K562 (cell line): ENCODE measurements at regions not wholly inside any gene's neighbourhood (a gene's known extent, or its start where the extent isn't known, plus 50 kb on each side); places are given as distances from the start of the nearest gene placed in this dataset.

Source experiments
- ATAC-seq: fragments of 200-7000 bp; cut with Tn5 transposase; 3 replicates; pipeline ENCODE4 v1.9.1; 2020; ENCODE audit warnings: moderate library complexity
- BruUV-seq: library from RNA; stranded (reverse); fragments of 400-500 nt; replicated peaks from 2 replicates; lab custom pipeline; 2021; lab: Mats Ljungman, UMichigan
- CTCF ChIA-PET: fragments of 300-600 bp; formaldehyde crosslinking; extraction: SDS; loops from one replicate; lab custom pipeline; 2021; ENCODE audit warnings: low intra/inter-chr PET ratio; lab: Yijun Ruan, JAX
- POLR2A ChIA-PET: fragments of 300-600, 350-650 bp; sonication (Branson Sonifier 250); formaldehyde crosslinking; extraction: SDS; loops from one replicate; lab custom pipeline; 2021; ENCODE audit warnings: antibody characterized with exemption, inconsistent platforms; lab: Yijun Ruan, JAX
- DNase-seq, 4 experiments: peaks; one replicate each; pipeline versions ENCODE4 v3.0.0 to v3.0.0-alpha.2; 2011 to 2018; ENCODE audit warnings: low spot score in 3 of 4, mixed read lengths in 3 of 4; ENCODE audit errors: extremely low read depth in 1 of 4
- FAIRE-seq: peaks from 2 replicates; lab custom pipeline; 2011; peaks lifted over from hg19 to GRCh38; lab: Jason Lieb, UNC
- H2AFZ ChIP-seq: 2 replicates; pipeline ENCODE4 v1.6.0; 2011; ENCODE audit warnings: low read depth, low read length, control low read depth, inconsistent platforms
- H3K27ac ChIP-seq: fragments of 200-600 bp; 3 replicates; pipeline ENCODE4 v1.8.0; 2011; ENCODE audit warnings: low read depth, mild to moderate bottlenecking, control low read depth, inconsistent platforms, low read length, moderate library complexity, mixed read lengths; ENCODE audit errors: extremely low read depth
- H3K27me3 ChIP-seq, 2 experiments: fragments of 300-600 bp in 1 of 2; 2 replicates in 1 of 2; 3 replicates in 1 of 2; pipeline versions ENCODE4 v1.6.0 to v1.8.0; 2011; ENCODE audit warnings: inconsistent platforms in 2 of 2, low read length in 2 of 2, mild to moderate bottlenecking in 1 of 2, mixed read lengths in 1 of 2, moderate library complexity in 1 of 2; ENCODE audit not compliant: control insufficient read depth in 2 of 2, insufficient read depth in 2 of 2
- H3K36me3 ChIP-seq: fragments of 300-600 bp; 3 replicates; pipeline ENCODE4 v1.8.0; 2011; ENCODE audit warnings: mild to moderate bottlenecking, low read length, inconsistent platforms; ENCODE audit not compliant: control insufficient read depth, insufficient read depth
- H3K4me1 ChIP-seq, 2 experiments: fragments of 200-600 bp in 1 of 2; replicated peaks in 1 of 2; 2 replicates in 1 of 2; 3 replicates in 1 of 2; pipeline versions ENCODE4 v1.5.1 to v1.8.0; 2011; ENCODE audit warnings: inconsistent platforms in 2 of 2, low read length in 2 of 2, mild to moderate bottlenecking in 1 of 2, mixed read lengths in 1 of 2, moderate library complexity in 1 of 2; ENCODE audit not compliant: control insufficient read depth in 2 of 2, insufficient read depth in 2 of 2
- H3K4me2 ChIP-seq: 2 replicates; pipeline ENCODE4 v1.6.1; 2011; ENCODE audit warnings: low read length, control low read depth, inconsistent platforms, mixed read lengths; ENCODE audit not compliant: insufficient read depth
- H3K4me3 ChIP-seq: fragments of 200-600 bp; sonication (generic), shearing (Covaris generic); 2 replicates; pipeline ENCODE4 v1.5.1; 2016; ENCODE audit warnings: control low read depth, inconsistent platforms
- H3K79me2 ChIP-seq: fragments of 200-600 bp; 3 replicates; pipeline ENCODE4 v1.8.0; 2011; ENCODE audit warnings: low read length, inconsistent platforms; ENCODE audit not compliant: control insufficient read depth, insufficient read depth
- H3K9ac ChIP-seq, 2 experiments: 2 replicates each; pipeline versions ENCODE4 v1.6.0 to v1.6.1; 2011; ENCODE audit warnings: low read depth in 2 of 2, low read length in 2 of 2, control low read depth in 1 of 2, inconsistent platforms in 1 of 2, mild to moderate bottlenecking in 1 of 2, mixed read lengths in 1 of 2; ENCODE audit not compliant: insufficient read depth in 1 of 2
- H3K9me1 ChIP-seq: one replicate; pipeline ENCODE4 v1.6.0; 2011; ENCODE audit warnings: inconsistent platforms, mild to moderate bottlenecking, low read length, moderate library complexity; ENCODE audit not compliant: control insufficient read depth, insufficient read depth
- H3K9me3 ChIP-seq: replicated peaks from 2 replicates; pipeline ENCODE4 v1.5.1; 2011; ENCODE audit warnings: low read depth, low read length, inconsistent platforms; ENCODE audit not compliant: control insufficient read depth, insufficient read depth
- H4K20me1 ChIP-seq: replicated peaks from 2 replicates; pipeline ENCODE4 v1.6.1; 2011; ENCODE audit warnings: low read length, inconsistent platforms, mixed read lengths; ENCODE audit not compliant: control insufficient read depth, insufficient read depth
- BHLHE40 ChIP-seq: IDR thresholded peaks from 2 replicates; pipeline ENCODE4 v1.6.1; 2011; ENCODE audit warnings: low read length, improper control_type of control experiment
- C11orf30 ChIP-seq: fragments of 450-650 bp; IDR thresholded peaks from 2 replicates; pipeline ENCODE4 v1.6.1; 2016; ENCODE audit warnings: low read depth, mild to moderate bottlenecking
- CBX3 ChIP-seq, 2 experiments: IDR thresholded peaks; 1 replicate in 1 of 2; 2 replicates in 1 of 2; pipeline ENCODE4 v1.6.1; 2012; ENCODE audit warnings: inconsistent platforms in 2 of 2, low read length in 2 of 2, borderline replicate concordance in 1 of 2, control low read depth in 1 of 2
- GTF2F1 ChIP-seq: IDR thresholded peaks from 2 replicates; pipeline ENCODE4 v1.6.1; 2011; ENCODE audit warnings: low read depth, low read length, improper control_type of control experiment
- HMG20A ChIP-seq: fragments of 450-650 bp; formaldehyde crosslinking; conservative IDR thresholded peaks from 2 replicates; pipeline ENCODE4 v1.4.0; 2020; ENCODE audit warnings: mild to moderate bottlenecking, mixed read lengths
- JUND ChIP-seq, 2 experiments: IDR thresholded peaks; 2 replicates in 1 of 2; 3 replicates in 1 of 2; pipeline ENCODE4 v1.6.1; 2011; ENCODE audit warnings: borderline replicate concordance in 2 of 2, low read depth in 2 of 2, low read length in 2 of 2, improper control_type of control experiment in 1 of 2, missing biosample characterization in 1 of 2, missing genetic modification characterization in 1 of 2, missing genetic modification reagents in 1 of 2
- KHSRP ChIP-seq: fragments of 450-650 bp; IDR thresholded peaks from 2 replicates; pipeline ENCODE4 v1.6.1; 2017
- KLF13 ChIP-seq: fragments of 450-650 bp; IDR thresholded peaks from 2 replicates; pipeline ENCODE4 v1.6.1; 2016; ENCODE audit warnings: missing genetic modification characterization, low read depth, mild to moderate bottlenecking, missing compliant biosample characterization, moderate library complexity, borderline replicate concordance
- MAZ ChIP-seq, 2 experiments: fragments of 450-650 bp in 1 of 2; sonication (generic) in 1 of 2; formaldehyde crosslinking; IDR thresholded peaks in 1 of 2; conservative IDR thresholded peaks in 1 of 2; 2 replicates each; pipeline versions ENCODE4 v1.4.0 to v1.5.0; 2020; ENCODE audit warnings: mild to moderate bottlenecking in 1 of 2, missing genetic modification reagents in 1 of 2
- MXD1 ChIP-seq: fragments of 250-450 bp; sonication (Bioruptor Pico); IDR thresholded peaks from 2 replicates; pipeline ENCODE4 v1.8.0; 2021; ENCODE audit warnings: borderline replicate concordance, mild to moderate bottlenecking, moderate library complexity; ENCODE audit not compliant: poor library complexity, severe bottlenecking
- MYC ChIP-seq, 2 experiments: fragments of 250-450 bp in 1 of 2; sonication (Bioruptor Pico) in 1 of 2; IDR thresholded peaks; 2 replicates each; pipeline versions ENCODE4 v1.5.1 to v1.6.1; 2012 to 2021; ENCODE audit warnings: low read depth in 2 of 2, borderline replicate concordance in 1 of 2, improper control_type of control experiment in 1 of 2, low read length in 1 of 2, mild to moderate bottlenecking in 1 of 2, moderate library complexity in 1 of 2
- NCOA4 ChIP-seq: fragments of 450-650 bp; IDR thresholded peaks from 2 replicates; pipeline ENCODE4 v1.6.1; 2018; ENCODE audit warnings: mild to moderate bottlenecking; ENCODE audit not compliant: partially characterized antibody
- NFIC ChIP-seq: fragments of 450-650 bp; IDR thresholded peaks from 2 replicates; pipeline ENCODE4 v1.6.1; 2017; ENCODE audit warnings: mild to moderate bottlenecking, inconsistent platforms
- PHF20 ChIP-seq: fragments of 450-650 bp; IDR thresholded peaks from 2 replicates; pipeline ENCODE4 v1.6.1; 2018; ENCODE audit not compliant: partially characterized antibody
- POLR2H ChIP-seq: IDR thresholded peaks from 2 replicates; pipeline ENCODE4 v1.6.1; 2016; ENCODE audit warnings: missing genetic modification characterization, low read depth, mild to moderate bottlenecking, control low read depth, missing compliant biosample characterization, moderate library complexity
- RCOR1 ChIP-seq, 2 experiments: IDR thresholded peaks; 2 replicates each; pipeline ENCODE4 v1.6.1; 2012; ENCODE audit warnings: low read depth in 2 of 2, low read length in 2 of 2, borderline replicate concordance in 1 of 2, improper control_type of control experiment in 1 of 2
- RUNX1 ChIP-seq: sonication (generic); IDR thresholded peaks from 2 replicates; pipeline ENCODE4 v1.6.1; 2016; ENCODE audit warnings: antibody characterized with exemption, low read depth
- SIX5 ChIP-seq, 2 experiments: IDR thresholded peaks; 2 replicates each; pipeline ENCODE4 v1.6.1; 2011; ENCODE audit warnings: low read length in 2 of 2, borderline replicate concordance in 1 of 2, low read depth in 1 of 2, mild to moderate bottlenecking in 1 of 2, moderate library complexity in 1 of 2; ENCODE audit not compliant: insufficient read depth in 1 of 2
- VEZF1 ChIP-seq: fragments of 200-800 bp; sonication (Bioruptor generic); IDR thresholded peaks from 2 replicates; pipeline ENCODE4 v1.6.1; 2017; ENCODE audit warnings: missing genetic modification characterization, missing compliant biosample characterization
- ZNF239 ChIP-seq: fragments of 250-450 bp; sonication (Bioruptor Pico); IDR thresholded peaks from 2 replicates; pipeline ENCODE4 v1.4.0; 2020; ENCODE audit warnings: mild to moderate bottlenecking
- whole genome bisulfite sequencing: fragments of 100-300 bp; shearing (Covaris generic); methylation state at CpG from one replicate; pipeline ENCODE4 v1.1.6; 2016; ENCODE audit warnings: low coverage, mixed read lengths; ENCODE audit not compliant: insufficient coverage; ENCODE audit errors: missing lambda C conversion rate; 5-methylcytosine and 5-hydroxymethylcytosine counted together
- in situ Hi-C: fragments of 300-500 bp; cut with MboI; formaldehyde crosslinking; loops from 4 replicates; pipeline ENCODE4 v1.15.0; 2018; ENCODE audit warnings: inconsistent platforms, mixed read lengths
- intact Hi-C: fragments of 100-400 bp; cut with micrococcal nuclease; formaldehyde crosslinking; loops from 2 replicates; pipeline ENCODE4 v1.14.2; 2022

DNA sequence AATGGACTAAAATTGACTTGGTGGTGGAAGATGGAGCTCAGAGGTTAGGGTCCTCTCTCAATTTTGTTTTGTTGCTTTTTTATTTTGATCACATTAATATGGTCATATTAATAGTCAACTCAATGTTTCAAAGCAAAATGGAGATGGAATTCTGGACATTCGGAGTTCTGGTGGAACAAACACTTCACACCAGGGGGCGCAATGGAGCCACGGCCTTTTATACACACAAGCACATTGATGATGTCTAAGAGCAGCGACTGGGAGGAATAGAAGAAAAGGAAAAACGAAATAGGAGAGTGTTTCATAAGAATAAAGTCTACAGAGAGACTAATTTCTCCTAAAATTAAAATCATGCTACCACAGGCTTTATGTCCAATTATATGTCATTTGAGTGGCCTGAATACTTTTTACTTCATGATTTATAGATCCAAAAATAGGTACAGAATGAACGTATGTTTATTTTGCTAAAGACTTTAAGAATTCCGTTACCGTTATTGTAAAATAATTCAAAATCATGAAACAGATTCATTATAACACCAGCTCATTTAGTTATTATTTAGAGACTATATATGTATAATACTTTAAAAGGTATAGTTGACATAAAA lies 197.6 kb upstream of the SASH1 start:
- Histone ChIP-seq H3K9me3 (no peaks in the 10 kb centered on the region), H2AFZ (peak overlapping the region; percentile 82), H3K4me3 (0 out of 2 replicates have a peak overlapping the region, but pooled peaks have one; percentile 5), H3K4me1 (no peaks in the 10 kb centered on the region), H3K27me3 (0 out of 5 replicates have a peak, but pooled peaks cover 0 to 3% of the 10 kb centered on the region in 2 experiments), H3K79me2 (no peaks in the 10 kb centered on the region), H3K9ac (no peak overlapping the region; a peak in 1 of 4 replicates), H3K27ac (no peak overlapping the region), H3K4me2 (no peak overlapping the region; the same call in 1 of the 2 replicates), H3K9me1 (no peaks in the 10 kb centered on the region), H4K20me1 (no peaks in the 10 kb centered on the region), H3K36me3 (no peaks in the 10 kb centered on the region)
- ChIA-PET POLR2A (no interaction called here), CTCF (interaction anchor here (0.6 to 2.5 kb wide), 2 partner anchors 318 to 319 kb away, joined by 3 to 8 read pairs; no protein-coding TSS in a partner anchor)
- DNase-seq (peak; percentile 71 to 88 (median 72)), ATAC-seq (peak; percentile 92), FAIRE-seq (peak; percentile 75)
- 8% methylated on average over 8 of the region's 8 CpGs for WGBS
- in situ Hi-C loops: no loop called here
- intact Hi-C loops: loop anchor here (1.0 to 10.0 kb wide), 2 partner anchors 21 to 320 kb away; no protein-coding TSS in a partner anchor
- BruUV-seq: no TSS peak
- TF ChIP-seq CBX3 (IDR thresholded peaks at IDR 0.05; ENCODE audit: borderline replicate concordance in 1 of 2, low read length in 2 of 2): peak in 1 of 2 experiments; percentile 69; a peak in 2 of 3 replicates
- no peak for TF ChIP-seq C11orf30
- no peak for TF ChIP-seq SIX5 (IDR thresholded peaks at IDR 0.05; ENCODE audit: borderline replicate concordance in 1 of 2, insufficient read depth in 1 of 2, low read depth in 1 of 2, low read length in 2 of 2)
- TF ChIP-seq PHF20: peak; percentile 94
- no peak for TF ChIP-seq BHLHE40
- no peak for TF ChIP-seq NFIC
- TF ChIP-seq HMG20A (CRISPR knock-in tag): no peak
- no peak for TF ChIP-seq GTF2F1
- 0 out of 4 replicates have a peak, but pooled peaks of 1 of the 2 experiments have one; percentile 4 for TF ChIP-seq RCOR1 (IDR thresholded peaks at IDR 0.05; ENCODE audit: borderline replicate concordance in 1 of 2, low read depth in 2 of 2, low read length in 2 of 2)
- no peak for TF ChIP-seq VEZF1 (CRISPR knock-in tag)
- no peak for TF ChIP-seq NCOA4
- no peak for TF ChIP-seq KLF13 (tag)
- TF ChIP-seq MXD1 (CRISPR knock-in tag): no peak
- no peak for TF ChIP-seq RUNX1
- no peak for TF ChIP-seq ZNF239
- TF ChIP-seq MAZ (CRISPR knock-in tag; conservative IDR thresholded peaks at IDR 0.05 in 1 of 2, IDR thresholded peaks at IDR 0.05 in 1 of 2): no peak
- TF ChIP-seq KHSRP: no peak
- no peak for TF ChIP-seq MYC (IDR thresholded peaks at IDR 0.05; ENCODE audit: low read depth, low read length)
- no peak for TF ChIP-seq MYC (CRISPR knock-in tag; IDR thresholded peaks at IDR 0.05; ENCODE audit: borderline replicate concordance, low read depth)
- TF ChIP-seq JUND (IDR thresholded peaks at IDR 0.05; ENCODE audit: borderline replicate concordance, low read depth, low read length): no peak
- no peak for TF ChIP-seq JUND (tag; IDR thresholded peaks at IDR 0.05; ENCODE audit: borderline replicate concordance, low read depth, low read length)
- peak; percentile 38; the same call in 1 of the 2 replicates for TF ChIP-seq POLR2H
